K562 (cell line): ENCODE measurements at regions not wholly inside any gene's neighbourhood (a gene's known extent, or its start where the extent isn't known, plus 50 kb on each side); places are given as distances from the start of the nearest gene placed in this dataset.

Experiments used
- CHD4 ChIP-seq: fragments of 200-600 bp; sonication (generic); IDR thresholded peaks from 3 replicates; pipeline ENCODE4 v1.6.1; 2012; ENCODE audit warnings: low read depth, mild to moderate bottlenecking, mixed read lengths, low read length, inconsistent platforms; ENCODE audit not compliant: insufficient read depth, insufficient replicate concordance, poor library complexity, severe bottlenecking
- EP300 ChIP-seq: IDR thresholded peaks from 2 replicates; pipeline ENCODE4 v1.6.1; 2012; ENCODE audit warnings: low read length, improper control_type of control experiment
- PHF8 ChIP-seq: fragments of 200-600 bp; sonication (generic); IDR thresholded peaks from 2 replicates; pipeline ENCODE4 v1.6.1; 2012; ENCODE audit warnings: mixed run types, mild to moderate bottlenecking, inconsistent platforms, low read length, moderate library complexity, borderline replicate concordance
- RAD21 ChIP-seq, 2 experiments: fragments of 250-450 bp in 1 of 2; fragments of 450-650 bp in 1 of 2; sonication (Bioruptor Pico) in 1 of 2; formaldehyde crosslinking in 1 of 2; IDR thresholded peaks in 1 of 2; conservative IDR thresholded peaks in 1 of 2; 2 replicates each; pipeline versions ENCODE4 v1.4.0 to v1.8.0; 2020 to 2022; ENCODE audit warnings: mild to moderate bottlenecking in 2 of 2, moderate library complexity in 1 of 2
- ZBTB5 ChIP-seq: fragments of 450-650 bp; IDR thresholded peaks from 2 replicates; pipeline ENCODE4 v1.6.1; 2017; ENCODE audit warnings: antibody characterized with exemption
- ZNF274 ChIP-seq: IDR thresholded peaks from 2 replicates; pipeline ENCODE4 v1.6.1; 2011; ENCODE audit warnings: low read depth, mild to moderate bottlenecking, low read length, moderate library complexity, borderline replicate concordance
- ZNF324 ChIP-seq: fragments of 250-450 bp; sonication (Bioruptor Pico); IDR thresholded peaks from 2 replicates; pipeline ENCODE4 v1.4.0; 2020; ENCODE audit warnings: mild to moderate bottlenecking
- TF ChIP-seq, protein P1 (sequence below), 3 experiments: IDR thresholded peaks in 2 of 3; conservative IDR thresholded peaks in 1 of 3; 2 replicates each; pipeline ENCODE4 v1.5.1; 2011 to 2012; ENCODE audit warnings: low read length in 3 of 3, mild to moderate bottlenecking in 3 of 3, control low read depth in 2 of 3, improper control_type of control experiment in 1 of 3, inconsistent platforms in 1 of 3, low read depth in 1 of 3, mixed read lengths in 1 of 3, moderate library complexity in 1 of 3; ENCODE audit not compliant: insufficient read depth in 2 of 3

DNA sequence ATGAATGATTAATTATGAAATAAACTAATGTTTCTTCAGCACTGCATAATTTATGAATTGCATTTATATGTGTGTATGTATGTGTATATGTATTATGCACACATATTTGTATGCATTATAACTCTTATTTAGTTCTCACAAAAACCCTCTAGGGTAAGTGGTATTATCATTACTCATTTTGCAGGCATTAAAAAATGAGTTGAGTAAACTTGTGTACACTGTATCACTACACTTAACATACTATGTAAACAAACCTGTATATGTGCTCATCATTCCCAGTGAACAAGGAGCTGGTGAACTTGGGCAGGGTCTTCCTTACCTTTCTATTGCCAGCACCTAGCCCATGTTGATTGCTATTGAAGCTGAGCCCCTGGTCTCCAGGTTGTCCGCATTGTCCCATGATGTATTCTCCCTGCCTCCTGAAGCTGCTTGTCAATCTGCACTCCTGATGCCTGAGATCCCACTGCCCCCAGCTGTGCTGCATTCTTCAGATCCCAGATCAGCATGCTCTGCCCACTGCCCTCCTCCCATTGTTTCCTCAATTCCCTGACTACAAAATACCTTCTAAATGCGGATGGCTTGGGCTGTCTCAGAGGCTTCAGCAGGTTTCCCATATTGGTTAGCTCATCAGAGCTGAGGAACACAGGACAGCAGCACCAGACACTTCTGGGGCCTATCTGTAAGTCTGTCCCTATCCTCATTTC lies 267.9 kb upstream of the SESN3 start:
- TF ChIP-seq EP300 (no peak), ZBTB5 (no peak), ZNF274 (no peak), PHF8 (no peak), CHD4 (no peak), RAD21 (CRISPR knock-in tag; conservative IDR thresholded peaks at IDR 0.05 in 1 of 2, IDR thresholded peaks at IDR 0.05 in 1 of 2) (no peak), ZNF324 (CRISPR knock-in tag) (no peak)
- TF ChIP-seq, protein P1, sequence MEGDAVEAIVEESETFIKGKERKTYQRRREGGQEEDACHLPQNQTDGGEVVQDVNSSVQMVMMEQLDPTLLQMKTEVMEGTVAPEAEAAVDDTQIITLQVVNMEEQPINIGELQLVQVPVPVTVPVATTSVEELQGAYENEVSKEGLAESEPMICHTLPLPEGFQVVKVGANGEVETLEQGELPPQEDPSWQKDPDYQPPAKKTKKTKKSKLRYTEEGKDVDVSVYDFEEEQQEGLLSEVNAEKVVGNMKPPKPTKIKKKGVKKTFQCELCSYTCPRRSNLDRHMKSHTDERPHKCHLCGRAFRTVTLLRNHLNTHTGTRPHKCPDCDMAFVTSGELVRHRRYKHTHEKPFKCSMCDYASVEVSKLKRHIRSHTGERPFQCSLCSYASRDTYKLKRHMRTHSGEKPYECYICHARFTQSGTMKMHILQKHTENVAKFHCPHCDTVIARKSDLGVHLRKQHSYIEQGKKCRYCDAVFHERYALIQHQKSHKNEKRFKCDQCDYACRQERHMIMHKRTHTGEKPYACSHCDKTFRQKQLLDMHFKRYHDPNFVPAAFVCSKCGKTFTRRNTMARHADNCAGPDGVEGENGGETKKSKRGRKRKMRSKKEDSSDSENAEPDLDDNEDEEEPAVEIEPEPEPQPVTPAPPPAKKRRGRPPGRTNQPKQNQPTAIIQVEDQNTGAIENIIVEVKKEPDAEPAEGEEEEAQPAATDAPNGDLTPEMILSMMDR (IDR thresholded peaks at IDR 0.05 in 2 of 3, conservative IDR thresholded peaks at IDR 0.05 in 1 of 3; ENCODE audit: insufficient read depth in 2 of 3, low read depth in 1 of 3, low read length in 3 of 3), result no peak
